IPS-18a (cell line): ENCODE measurements at regions not wholly inside any gene's neighbourhood (a gene's known extent, or its start where the extent isn't known, plus 50 kb on each side); places are given as distances from the start of the nearest gene placed in this dataset.

Experiments used
- H3K27ac ChIP-seq: one replicate; pipeline ENCODE4 v1.5.1; 2013; ENCODE audit warnings: low read length
- H3K27me3 ChIP-seq: one replicate; pipeline ENCODE4 v1.6.1; 2013; ENCODE audit warnings: mild to moderate bottlenecking, low read length; ENCODE audit not compliant: control insufficient read depth, insufficient read depth
- H3K36me3 ChIP-seq: one replicate; pipeline ENCODE4 v1.6.1; 2013; ENCODE audit warnings: low read depth, low read length; ENCODE audit not compliant: control insufficient read depth
- H3K4me1 ChIP-seq: one replicate; pipeline ENCODE4 v1.6.1; 2013; ENCODE audit warnings: low read depth, low read length; ENCODE audit not compliant: control insufficient read depth
- H3K4me3 ChIP-seq: one replicate; pipeline ENCODE4 v1.5.1; 2013; ENCODE audit warnings: low read length
- H3K9ac ChIP-seq: one replicate; pipeline ENCODE4 v1.6.1; 2013; ENCODE audit warnings: mild to moderate bottlenecking, low read length, moderate library complexity
- H3K9me3 ChIP-seq: one replicate; pipeline ENCODE4 v1.6.1; 2013; ENCODE audit warnings: low read depth, low read length; ENCODE audit not compliant: control insufficient read depth

DNA sequence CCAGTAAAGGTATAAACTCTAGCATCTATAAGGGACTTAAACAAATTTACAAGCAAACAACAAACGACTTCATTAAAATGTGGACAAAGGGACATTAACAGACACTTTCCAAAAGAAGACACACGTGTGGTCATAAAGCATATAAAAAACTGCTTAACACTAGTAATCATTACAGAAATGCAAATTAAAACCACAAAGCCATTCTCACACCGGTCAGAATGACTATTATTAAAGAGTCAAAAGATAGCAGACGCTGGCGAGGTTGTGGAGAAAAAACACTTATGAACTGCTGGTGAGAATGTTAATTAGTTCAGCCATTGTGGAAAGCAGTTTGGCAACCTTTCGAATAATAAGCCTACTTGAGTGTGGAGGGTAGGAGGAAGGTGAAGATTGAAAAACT lies 217.1 kb upstream of the DLGAP1 start:
- no peak overlapping the region for H3K9ac ChIP-seq
- H3K4me1 ChIP-seq: no peaks in the 10 kb centered on the region
- H3K9me3 ChIP-seq: peaks cover 15% of the 10 kb centered on the region
- no peaks in the 10 kb centered on the region for H3K27me3 ChIP-seq
- no peak overlapping the region for H3K27ac ChIP-seq
- no peaks in the 10 kb centered on the region for H3K36me3 ChIP-seq
- no peak overlapping the region for H3K4me3 ChIP-seq

DNA sequence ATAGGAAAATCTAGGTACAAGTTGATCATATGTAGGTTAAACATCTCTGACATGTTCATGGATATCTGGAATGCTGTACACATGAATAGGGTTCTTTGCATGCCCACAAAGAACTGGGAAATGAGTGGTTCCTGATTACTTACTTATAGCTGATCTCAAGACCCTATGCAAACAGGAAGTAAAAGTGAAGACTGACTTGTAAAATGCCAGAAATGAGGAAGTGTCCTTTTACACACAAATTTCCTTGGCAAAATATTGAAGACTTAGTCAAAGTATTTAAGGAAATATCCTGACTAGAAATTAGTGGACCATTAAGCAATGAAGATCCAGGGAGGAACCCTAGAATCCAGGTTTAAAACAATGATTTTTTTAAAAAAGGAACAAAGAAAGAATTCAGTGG lies 203.7 kb upstream of the DLGAP1 start:
- Histone ChIP-seq H3K9me3 (peaks cover 3% of the 10 kb centered on the region), H3K36me3 (no peaks in the 10 kb centered on the region), H3K27ac (no peak overlapping the region), H3K27me3 (no peaks in the 10 kb centered on the region), H3K9ac (no peak overlapping the region), H3K4me1 (no peaks in the 10 kb centered on the region), H3K4me3 (no peak overlapping the region)

DNA sequence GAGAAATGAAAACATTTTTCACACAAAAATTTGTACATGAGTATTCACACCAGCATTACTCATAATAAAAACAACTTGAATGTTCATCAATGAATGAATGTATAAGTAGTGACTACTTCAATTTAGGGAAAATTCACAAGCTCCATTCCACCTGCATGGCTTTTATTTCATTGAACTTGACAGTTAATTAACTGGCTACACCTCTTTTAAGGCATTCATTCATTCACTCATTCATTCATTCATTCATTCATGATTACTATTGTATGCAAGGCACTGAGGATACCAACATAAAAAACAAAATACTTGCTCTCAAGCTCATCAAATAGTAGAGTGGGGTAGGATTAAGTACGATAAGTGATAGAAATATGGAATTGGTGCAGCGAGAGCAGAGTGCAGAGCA lies 198.3 kb upstream of the DLGAP1 start:
- no peak overlapping the region for H3K9ac ChIP-seq
- no peaks in the 10 kb centered on the region for H3K9me3 ChIP-seq
- H3K4me1 ChIP-seq: no peaks in the 10 kb centered on the region
- H3K27me3 ChIP-seq: no peaks in the 10 kb centered on the region
- no peak overlapping the region for H3K27ac ChIP-seq
- H3K4me3 ChIP-seq: no peak overlapping the region
- H3K36me3 ChIP-seq: no peaks in the 10 kb centered on the region

DNA sequence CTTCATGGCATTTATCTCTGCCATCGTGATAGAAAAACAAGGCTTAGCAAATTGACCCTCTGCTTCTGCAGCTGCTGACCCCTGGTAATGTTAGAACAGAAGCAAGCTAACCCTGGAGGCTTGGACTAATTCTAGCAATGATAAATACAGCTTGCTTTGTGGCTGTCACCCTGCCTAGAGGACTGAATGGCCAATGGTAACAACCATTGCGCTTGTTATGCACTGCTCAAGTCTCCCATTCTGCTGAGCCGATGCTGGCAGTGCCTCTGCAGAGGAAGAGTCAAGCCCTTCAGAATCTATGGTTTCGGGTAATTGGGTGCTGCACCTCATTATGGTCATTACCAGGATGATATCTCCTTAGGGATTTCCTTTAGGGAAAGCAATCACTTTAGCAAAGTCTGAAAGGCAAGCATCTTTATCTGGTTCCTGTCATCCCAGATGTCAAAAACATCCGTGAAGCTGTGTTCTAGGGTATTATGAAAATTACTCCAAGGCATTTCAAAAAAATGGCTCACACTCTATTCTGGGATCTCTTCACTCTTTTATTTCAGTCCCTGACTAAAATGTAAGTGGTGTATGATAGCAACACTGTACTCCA lies 186.8 kb upstream of the DLGAP1 start:
- Histone ChIP-seq H3K4me3 (no peak overlapping the region), H3K27ac (no peak overlapping the region), H3K36me3 (no peaks in the 10 kb centered on the region), H3K4me1 (peaks cover 4% of the 10 kb centered on the region), H3K9me3 (no peaks in the 10 kb centered on the region), H3K9ac (no peak overlapping the region), H3K27me3 (no peaks in the 10 kb centered on the region)

DNA sequence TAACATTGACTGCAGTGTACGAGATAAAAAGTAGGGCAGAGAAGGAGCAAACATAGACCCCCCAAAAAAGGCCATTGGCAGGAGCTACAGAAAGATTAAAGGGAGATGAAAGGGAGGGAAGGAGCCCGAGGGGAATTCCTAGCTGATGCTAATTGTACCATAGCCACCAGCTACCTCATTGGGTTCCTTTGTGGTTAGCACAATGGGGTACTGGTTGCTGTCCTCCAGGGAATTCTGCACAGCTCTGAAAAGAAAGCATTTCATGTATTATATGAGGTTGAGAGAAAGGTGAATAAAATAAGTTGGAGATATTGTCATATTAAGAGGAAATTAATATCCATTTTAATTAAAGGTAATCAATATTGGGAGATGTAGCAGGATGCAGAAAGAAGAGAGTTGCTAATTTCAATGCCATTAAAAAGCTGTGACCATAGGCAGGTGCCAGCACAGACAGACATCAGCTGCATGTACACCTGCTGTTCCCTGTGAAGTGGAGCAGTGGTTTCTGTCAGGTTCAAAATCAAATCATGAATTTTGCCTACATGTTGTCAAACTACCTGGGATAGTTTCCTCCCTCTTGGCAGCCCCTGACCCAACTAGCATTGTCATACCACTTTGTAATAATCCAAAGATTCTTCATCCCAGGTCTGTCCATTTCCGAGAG lies 185.4 kb upstream of the DLGAP1 start:
- Histone ChIP-seq H3K9ac (no peak overlapping the region), H3K36me3 (no peaks in the 10 kb centered on the region), H3K27ac (no peak overlapping the region), H3K4me3 (no peak overlapping the region), H3K4me1 (peaks cover 4% of the 10 kb centered on the region), H3K27me3 (no peaks in the 10 kb centered on the region), H3K9me3 (no peaks in the 10 kb centered on the region)

DNA sequence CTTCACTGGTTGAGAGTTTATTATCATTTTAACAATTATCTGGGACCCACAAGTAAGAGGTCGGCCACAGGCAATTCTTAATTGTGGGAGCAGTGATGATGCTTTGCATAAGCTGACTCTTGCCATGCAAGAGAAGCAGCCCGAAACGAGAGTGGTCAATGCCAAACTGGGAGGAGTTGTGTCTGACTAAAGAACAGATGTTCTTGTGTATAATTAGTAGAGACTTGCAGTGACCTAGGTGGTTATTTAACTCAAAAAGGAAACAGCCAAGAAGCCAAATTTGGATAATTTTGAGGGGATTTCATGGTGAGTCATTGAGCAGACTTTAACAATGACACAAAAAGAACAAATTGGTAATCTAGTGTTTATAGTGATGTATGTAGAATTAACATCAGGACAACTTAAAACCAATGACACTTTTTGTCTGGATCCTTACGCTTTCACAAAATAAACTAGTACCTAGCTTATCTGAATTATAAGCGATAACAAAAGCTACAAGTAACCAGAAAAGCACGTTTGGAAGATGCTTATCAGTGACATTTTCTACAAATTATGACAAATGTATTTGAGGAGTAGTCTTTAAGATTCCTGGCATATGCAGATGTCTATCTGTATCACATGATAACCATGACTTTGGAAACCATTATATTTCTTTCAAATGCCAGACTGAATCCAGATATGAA lies 184.7 kb upstream of the DLGAP1 start:
- Histone ChIP-seq H3K9ac (no peak overlapping the region), H3K36me3 (no peaks in the 10 kb centered on the region), H3K27ac (no peak overlapping the region), H3K27me3 (no peaks in the 10 kb centered on the region), H3K4me1 (peaks cover 4% of the 10 kb centered on the region), H3K9me3 (no peaks in the 10 kb centered on the region), H3K4me3 (no peak overlapping the region)

DNA sequence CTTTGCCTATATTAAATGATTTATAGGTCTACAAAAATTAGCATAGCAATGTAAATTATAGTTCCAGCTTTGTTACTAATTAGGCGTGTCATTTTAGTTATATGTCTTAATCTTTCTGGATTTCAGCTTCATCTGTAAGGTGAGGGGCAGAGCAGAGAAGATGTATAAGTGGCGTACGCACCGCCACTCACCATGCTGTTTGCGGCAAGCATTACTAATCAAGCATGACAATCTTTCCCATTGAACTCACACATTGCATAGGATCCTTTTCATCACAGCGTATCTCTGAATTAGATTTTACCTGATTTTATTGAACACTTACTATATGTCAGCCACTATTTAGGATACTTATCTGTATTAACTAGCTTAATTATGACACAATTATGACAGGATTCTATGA lies 183.6 kb upstream of the DLGAP1 start:
- H3K27ac ChIP-seq: no peak overlapping the region
- no peaks in the 10 kb centered on the region for H3K36me3 ChIP-seq
- peaks cover 4% of the 10 kb centered on the region for H3K4me1 ChIP-seq
- H3K4me3 ChIP-seq: no peak overlapping the region
- H3K9me3 ChIP-seq: no peaks in the 10 kb centered on the region
- no peaks in the 10 kb centered on the region for H3K27me3 ChIP-seq
- no peak overlapping the region for H3K9ac ChIP-seq

DNA sequence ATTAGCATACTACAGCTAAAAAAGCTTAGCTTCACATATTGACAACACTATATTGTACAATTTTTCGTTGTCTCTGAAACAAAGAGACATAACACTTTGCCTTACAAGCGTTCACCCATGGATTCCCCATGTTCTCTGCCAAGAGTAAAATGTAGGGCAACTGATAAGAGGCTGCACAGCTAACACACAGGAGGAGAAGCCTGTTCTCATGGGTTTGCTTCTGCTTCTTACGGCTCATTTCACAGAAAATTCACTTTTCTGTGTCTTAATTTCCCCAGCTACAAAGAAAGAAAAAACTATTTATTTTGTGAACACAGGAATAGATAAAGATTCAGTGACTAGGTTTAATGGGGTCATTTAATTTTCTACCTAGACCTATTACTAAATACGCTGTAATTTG lies 182.8 kb upstream of the DLGAP1 start:
- Histone ChIP-seq H3K4me3 (no peak overlapping the region), H3K27me3 (no peaks in the 10 kb centered on the region), H3K4me1 (no peaks in the 10 kb centered on the region)

DNA sequence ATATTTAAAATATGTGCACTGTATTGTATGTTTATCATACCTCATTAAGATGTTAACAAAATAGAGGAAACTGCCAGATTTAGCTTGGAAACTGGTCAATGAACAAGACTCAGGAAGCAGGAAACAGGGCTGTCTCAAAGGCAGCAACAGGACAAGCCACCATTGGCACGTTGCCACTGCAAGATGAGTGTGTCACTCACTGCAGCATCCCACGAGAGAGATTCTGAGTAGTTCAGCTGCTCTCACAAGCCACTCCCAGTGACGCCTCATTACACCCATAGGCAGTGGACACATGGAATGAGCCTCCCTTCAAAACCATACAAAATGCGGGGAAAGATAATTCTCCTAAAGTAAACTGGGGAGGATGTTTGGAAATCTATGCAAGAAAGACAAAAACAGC lies 181.9 kb upstream of the DLGAP1 start:
- Histone ChIP-seq H3K27ac (no peak overlapping the region), H3K4me1 (no peaks in the 10 kb centered on the region), H3K9ac (no peak overlapping the region), H3K27me3 (no peaks in the 10 kb centered on the region), H3K9me3 (no peaks in the 10 kb centered on the region), H3K36me3 (no peaks in the 10 kb centered on the region), H3K4me3 (no peak overlapping the region)

More for the DNA sequence above, 182.8 kb upstream of the DLGAP1 start:
- Histone ChIP-seq H3K9ac (no peak overlapping the region), H3K9me3 (no peaks in the 10 kb centered on the region), H3K27ac (no peak overlapping the region), H3K36me3 (no peaks in the 10 kb centered on the region)

DNA sequence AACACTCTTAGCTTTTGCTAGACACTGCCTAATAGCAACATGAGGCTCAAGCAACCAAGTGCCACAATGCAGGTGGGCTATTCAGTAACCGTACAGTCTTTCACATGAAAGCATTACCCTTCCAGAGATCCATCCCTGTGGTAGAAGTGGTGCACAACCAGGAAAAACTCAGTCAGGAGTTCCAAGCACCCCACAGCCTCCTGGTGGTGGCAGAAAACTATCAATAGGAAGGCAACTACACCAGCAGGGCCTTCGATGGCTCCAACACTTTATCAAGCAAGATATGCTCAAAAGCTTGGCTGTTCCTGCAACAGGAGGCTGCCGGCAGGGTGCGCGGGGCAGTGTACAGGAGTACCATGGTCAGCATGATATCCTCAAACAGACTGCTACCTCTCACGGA lies 176.1 kb upstream of the DLGAP1 start:
- Histone ChIP-seq H3K4me3 (no peak overlapping the region), H3K9me3 (no peaks in the 10 kb centered on the region), H3K27me3 (no peaks in the 10 kb centered on the region), H3K4me1 (no peaks in the 10 kb centered on the region), H3K27ac (no peak overlapping the region), H3K36me3 (no peaks in the 10 kb centered on the region), H3K9ac (no peak overlapping the region)

DNA sequence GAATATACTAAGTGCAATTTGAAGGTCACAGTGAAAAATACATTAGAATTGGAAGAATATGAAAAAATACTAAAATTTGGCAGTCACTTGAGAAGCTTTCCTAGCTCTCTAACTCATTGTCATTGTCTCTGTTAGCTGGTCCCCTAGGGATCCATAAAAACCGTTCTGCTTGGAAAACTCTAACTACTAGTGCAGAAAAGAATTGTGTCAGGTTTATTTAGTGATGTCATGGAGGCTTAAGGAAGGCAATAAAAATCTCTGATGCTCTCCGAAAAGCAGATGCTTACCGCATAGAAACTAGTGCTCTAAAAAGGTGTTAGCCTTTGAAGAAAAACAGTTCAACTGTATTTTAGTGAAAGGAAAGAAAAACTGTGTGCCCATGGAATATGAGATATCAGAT lies 150.1 kb upstream of the DLGAP1 start:
- no peaks in the 10 kb centered on the region for H3K27me3 ChIP-seq

DNA sequence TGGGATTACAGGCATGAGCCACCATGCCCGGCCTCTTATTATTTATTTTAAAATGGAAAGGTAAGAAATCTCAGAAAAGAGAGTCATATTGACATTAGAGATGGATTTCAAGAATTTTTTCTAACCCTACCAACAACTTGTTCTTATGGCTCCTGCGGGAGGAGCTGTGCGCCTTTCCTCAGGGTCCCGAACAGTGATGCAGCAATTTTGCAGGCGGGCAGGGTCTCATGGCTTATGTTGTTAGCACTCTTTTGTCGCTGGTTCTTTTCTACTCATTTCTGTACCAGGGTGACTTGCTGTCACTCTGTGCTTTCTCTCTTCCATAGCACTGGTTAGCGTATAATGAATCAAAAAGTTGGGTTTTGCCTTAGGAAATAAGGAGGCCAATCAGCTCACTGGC lies 148.8 kb upstream of the DLGAP1 start:
- H3K27me3 ChIP-seq: no peaks in the 10 kb centered on the region
- H3K9ac ChIP-seq: no peak overlapping the region
- no peaks in the 10 kb centered on the region for H3K9me3 ChIP-seq
- H3K4me1 ChIP-seq: peaks cover 5% of the 10 kb centered on the region
- H3K4me3 ChIP-seq: no peak overlapping the region
- H3K36me3 ChIP-seq: no peaks in the 10 kb centered on the region
- no peak overlapping the region for H3K27ac ChIP-seq

More for the DNA sequence above, 150.1 kb upstream of the DLGAP1 start:
- Histone ChIP-seq H3K4me1 (peaks cover 5% of the 10 kb centered on the region), H3K9me3 (no peaks in the 10 kb centered on the region), H3K36me3 (no peaks in the 10 kb centered on the region), H3K9ac (no peak overlapping the region), H3K4me3 (no peak overlapping the region), H3K27ac (no peak overlapping the region)
